GM23338 (cell line): ENCODE measurements at regions not wholly inside any gene's neighbourhood (a gene's known extent, or its start where the extent isn't known, plus 50 kb on each side); places are given as distances from the start of the nearest gene placed in this dataset.

Experiments used
- ATAC-seq: fragments of 200-7000 bp; cut with Tn5 transposase; 3 replicates; pipeline ENCODE4 v1.9.1; 2020
- DNase-seq: peaks from one replicate; pipeline ENCODE4 v3.0.0-alpha.2; 2015; ENCODE audit warnings: low spot score
- H2AFZ ChIP-seq: fragments of 200-600 bp; sonication (generic); 2 replicates; pipeline ENCODE4 v1.8.0; 2016; ENCODE audit warnings: antibody characterized with exemption, mild to moderate bottlenecking, moderate library complexity
- H3F3A ChIP-seq: fragments of 200-600 bp; sonication (generic); replicated peaks from 2 replicates; pipeline ENCODE4 v1.8.0; 2017; ENCODE audit warnings: antibody characterized with exemption, mixed run types, low read depth
- H3K27ac ChIP-seq: fragments of 200-600 bp; sonication (generic); 2 replicates; pipeline ENCODE4 v1.6.1; 2016; ENCODE audit warnings: low read depth
- H3K27me3 ChIP-seq: fragments of 200-600 bp; sonication (generic); 2 replicates; pipeline ENCODE4 v1.8.0; 2016; ENCODE audit warnings: mild to moderate bottlenecking, mixed run types, moderate library complexity; ENCODE audit not compliant: insufficient read depth
- H3K36me3 ChIP-seq: fragments of 200-600 bp; sonication (generic); 2 replicates; pipeline ENCODE4 v1.8.0; 2016; ENCODE audit warnings: mild to moderate bottlenecking; ENCODE audit not compliant: insufficient read depth
- H3K4me1 ChIP-seq: fragments of 200-600 bp; sonication (generic); 2 replicates; pipeline ENCODE4 v1.8.0; 2016; ENCODE audit warnings: mild to moderate bottlenecking, moderate library complexity; ENCODE audit not compliant: insufficient read depth
- H3K4me2 ChIP-seq: fragments of 200-600 bp; sonication (generic); 2 replicates; pipeline ENCODE4 v1.7.1; 2017; ENCODE audit warnings: mixed run types
- H3K4me3 ChIP-seq: fragments of 200-600 bp; sonication (generic); 2 replicates; pipeline ENCODE4 v1.6.1; 2016; ENCODE audit warnings: mixed run types
- H3K79me2 ChIP-seq: fragments of 200-600 bp; sonication (generic); replicated peaks from 2 replicates; pipeline ENCODE4 v1.8.0; 2017; ENCODE audit warnings: mild to moderate bottlenecking; ENCODE audit not compliant: insufficient read depth
- H3K9me2 ChIP-seq: fragments of 200-600 bp; sonication (generic); 2 replicates; pipeline ENCODE4 v1.8.0; 2017; ENCODE audit not compliant: insufficient read depth
- H4K20me1 ChIP-seq: fragments of 200-600 bp; sonication (generic); replicated peaks from 2 replicates; pipeline ENCODE4 v1.8.0; 2017; ENCODE audit warnings: mild to moderate bottlenecking; ENCODE audit not compliant: insufficient read depth
- H3K27ac Mint-ChIP-seq: 2 replicates; pipeline ENCODE4 v1.8.0; 2020; ENCODE audit warnings: inconsistent platforms, mild to moderate bottlenecking, moderate library complexity, mixed read lengths
- H3K27me3 Mint-ChIP-seq: 3 replicates; pipeline ENCODE4 v1.8.0; 2022; ENCODE audit warnings: low read depth, mild to moderate bottlenecking, moderate library complexity, mixed read lengths, inconsistent platforms; ENCODE audit not compliant: insufficient read depth, poor library complexity
- H3K36me3 Mint-ChIP-seq: 3 replicates; pipeline ENCODE4 v1.8.0; 2021; ENCODE audit warnings: low read depth, mild to moderate bottlenecking, inconsistent platforms, moderate library complexity, mixed read lengths
- H3K4me1 Mint-ChIP-seq: 3 replicates; pipeline ENCODE4 v1.8.0; 2020; ENCODE audit warnings: mild to moderate bottlenecking, inconsistent platforms, mixed read lengths
- H3K4me3 Mint-ChIP-seq: 3 replicates; pipeline ENCODE4 v1.8.0; 2021; ENCODE audit warnings: moderate library complexity, mild to moderate bottlenecking, inconsistent platforms, mixed read lengths
- H3K9me3 Mint-ChIP-seq: 3 replicates; pipeline ENCODE4 v1.8.0; 2020; ENCODE audit warnings: moderate library complexity, mild to moderate bottlenecking, inconsistent platforms, mixed read lengths
- EZH2 ChIP-seq: fragments of 200-600 bp; sonication (generic); IDR thresholded peaks from one replicate; pipeline ENCODE4 v1.8.0; 2017; ENCODE audit warnings: antibody characterized with exemption, mild to moderate bottlenecking, low read depth; ENCODE audit not compliant: unreplicated experiment
- EZH2phosphoT487 ChIP-seq: fragments of 200-600 bp; sonication (generic); IDR thresholded peaks from one replicate; pipeline ENCODE4 v1.8.1; 2018; ENCODE audit warnings: antibody characterized with exemption; ENCODE audit not compliant: unreplicated experiment
- JUNB ChIP-seq: IDR thresholded peaks from one replicate; pipeline ENCODE4 v1.6.1; 2016; ENCODE audit warnings: antibody characterized with exemption; ENCODE audit not compliant: unreplicated experiment
- NANOG ChIP-seq: IDR thresholded peaks from 2 replicates; pipeline ENCODE4 v1.6.1; 2016; ENCODE audit warnings: antibody characterized with exemption, borderline replicate concordance
- POLR2AphosphoS5 ChIP-seq: IDR thresholded peaks from 2 replicates; pipeline ENCODE4 v1.6.1; 2016; ENCODE audit warnings: antibody characterized with exemption, low read depth
- STAT1 ChIP-seq: IDR thresholded peaks from one replicate; pipeline ENCODE4 v1.6.1; 2016; ENCODE audit warnings: antibody characterized with exemption; ENCODE audit not compliant: unreplicated experiment
- ZNF114 ChIP-seq: fragments of 250-450 bp; sonication (Bioruptor Pico); IDR thresholded peaks from 2 replicates; pipeline ENCODE4 v1.5.0; 2020; ENCODE audit warnings: mild to moderate bottlenecking, moderate library complexity
- TF ChIP-seq, protein P1 (sequence below), 2 experiments: fragments of 200-600 bp in 1 of 2; sonication (generic) in 1 of 2; conservative IDR thresholded peaks; 2 replicates each; pipeline versions ENCODE4 v1.5.1 to v1.6.1; 2016 to 2017; ENCODE audit warnings: antibody characterized with exemption in 2 of 2, low read depth in 2 of 2, mild to moderate bottlenecking in 2 of 2, moderate library complexity in 1 of 2
- TF ChIP-seq, protein P2 (sequence below): IDR thresholded peaks from 2 replicates; pipeline ENCODE4 v1.6.1; 2016; ENCODE audit warnings: antibody characterized with exemption
- TF ChIP-seq, protein P3 (sequence below): IDR thresholded peaks from one replicate; pipeline ENCODE4 v1.6.1; 2018; ENCODE audit warnings: antibody characterized with exemption; ENCODE audit not compliant: unreplicated experiment

DNA sequence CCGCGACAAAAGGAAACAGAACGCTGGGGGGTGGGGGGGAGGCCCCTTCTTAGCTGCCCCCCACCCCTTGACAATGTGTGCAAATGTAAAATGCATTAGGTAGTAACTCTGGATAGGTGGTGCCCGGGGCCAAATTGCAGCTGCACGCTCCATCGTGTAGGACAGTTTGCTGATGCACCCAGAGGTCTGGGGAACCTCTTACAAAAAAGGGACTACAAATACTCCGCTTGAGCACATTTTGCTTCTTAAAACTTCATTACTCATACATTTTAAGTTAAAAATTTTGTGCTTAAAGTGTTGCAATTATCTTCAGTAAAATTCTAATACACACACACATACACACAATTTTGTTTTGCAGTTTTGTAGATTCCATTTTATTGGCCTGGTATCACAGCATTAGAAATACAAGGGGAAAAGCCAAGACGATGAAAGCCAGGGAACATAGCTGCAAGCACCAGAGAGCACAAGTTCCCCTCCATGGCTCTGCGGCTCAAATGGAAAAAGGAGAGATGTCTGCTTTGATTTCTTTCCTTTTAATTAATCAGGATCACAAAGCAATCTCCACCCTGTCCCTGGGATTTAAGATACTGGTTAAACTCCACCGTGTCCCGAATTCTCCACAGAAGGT lies 582.1 kb downstream of the ZEB2 start:
- TF ChIP-seq POLR2AphosphoS5 (no peak), EZH2 (peak; percentile 33)
- Mint-ChIP-seq H3K4me1 (peaks cover 51% of the 10 kb centered on the region), H3K9me3 (no peaks in the 10 kb centered on the region), H3K27ac (no peak overlapping the region), H3K36me3 (no peaks in the 10 kb centered on the region), H3K27me3 (peaks cover 28% of the 10 kb centered on the region), H3K4me3 (peak overlapping the region; percentile 66)
- peak overlapping the region; percentile 65 for H3K4me3 ChIP-seq
- peak; percentile 48 for DNase-seq
- H3K4me1 ChIP-seq: peaks cover 45% of the 10 kb centered on the region
- no peaks in the 10 kb centered on the region for H3F3A ChIP-seq
- H2AFZ ChIP-seq: peak overlapping the region; percentile 91
- H3K9me2 ChIP-seq: no peaks in the 10 kb centered on the region
- H4K20me1 ChIP-seq: no peaks in the 10 kb centered on the region
- peaks cover 54% of the 10 kb centered on the region for H3K27me3 ChIP-seq
- ATAC-seq: peak; percentile 48
- peak overlapping the region; percentile 88 for H3K4me2 ChIP-seq
- H3K27ac ChIP-seq: no peak overlapping the region
- H3K36me3 ChIP-seq: no peaks in the 10 kb centered on the region
- no peaks in the 10 kb centered on the region for H3K79me2 ChIP-seq

DNA sequence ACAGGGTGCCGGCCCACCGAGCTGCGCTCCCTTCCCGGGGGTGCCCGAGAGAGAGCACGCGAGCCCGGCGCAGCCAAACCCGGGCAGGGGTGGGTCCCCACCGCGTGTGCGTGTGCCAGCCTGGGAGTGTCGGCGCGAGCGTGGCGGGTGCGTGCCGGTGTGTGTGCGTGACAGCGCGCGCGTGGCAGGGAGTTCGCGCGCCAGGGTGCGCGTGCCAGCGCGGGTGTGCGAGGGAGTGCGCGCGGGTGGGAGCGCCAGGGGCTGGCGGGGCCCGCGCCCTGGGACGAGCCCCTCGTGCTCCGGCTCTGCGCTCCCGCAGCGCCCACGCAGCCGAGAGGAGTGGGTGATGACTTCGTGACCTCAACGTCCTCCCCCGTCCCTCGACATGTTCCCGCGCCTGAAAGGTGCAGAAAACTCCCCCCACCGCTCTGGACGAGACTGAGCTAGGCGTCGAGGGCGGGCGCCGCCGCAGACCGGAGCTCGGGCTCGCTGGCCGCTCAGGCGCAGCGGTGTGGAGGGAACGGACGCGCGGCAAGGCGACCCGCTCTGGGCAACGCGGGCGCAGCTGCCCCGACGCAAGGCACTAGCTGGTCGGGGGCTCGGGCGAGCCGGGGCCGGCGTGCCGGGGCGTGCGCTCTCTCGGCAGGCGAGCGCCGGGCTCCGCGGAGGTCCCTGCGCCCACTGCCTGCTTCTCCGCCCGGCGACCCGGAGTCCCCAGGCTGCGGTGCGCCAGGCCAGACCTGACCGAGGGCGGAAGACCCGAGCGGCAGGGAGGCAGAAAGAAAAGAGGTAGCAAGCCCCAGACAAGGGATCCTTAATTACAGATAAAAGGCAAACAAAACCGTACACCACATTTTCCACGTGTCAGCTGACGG lies 582.8 kb downstream of the ZEB2 start:
- Histone ChIP-seq H3K4me2 (peak overlapping the region; percentile 88), H3K36me3 (no peaks in the 10 kb centered on the region), H3F3A (no peaks in the 10 kb centered on the region), H3K4me3 (peak overlapping the region; percentile 65), H3K4me1 (peaks cover 45% of the 10 kb centered on the region), H3K27me3 (peaks cover 54% of the 10 kb centered on the region), H3K27ac (no peak overlapping the region), H2AFZ (peak overlapping the region; percentile 91), H4K20me1 (no peaks in the 10 kb centered on the region), H3K79me2 (no peaks in the 10 kb centered on the region), H3K9me2 (no peaks in the 10 kb centered on the region)
- ATAC-seq (peak; percentile 90), DNase-seq (peak; percentile 81)
- TF ChIP-seq JUNB (no peak), ZNF114 (CRISPR knock-in tag) (no peak), NANOG (no peak), EZH2 (no peak), EZH2phosphoT487 (no peak), POLR2AphosphoS5 (no peak), STAT1 (no peak)
- TF ChIP-seq, protein P1, sequence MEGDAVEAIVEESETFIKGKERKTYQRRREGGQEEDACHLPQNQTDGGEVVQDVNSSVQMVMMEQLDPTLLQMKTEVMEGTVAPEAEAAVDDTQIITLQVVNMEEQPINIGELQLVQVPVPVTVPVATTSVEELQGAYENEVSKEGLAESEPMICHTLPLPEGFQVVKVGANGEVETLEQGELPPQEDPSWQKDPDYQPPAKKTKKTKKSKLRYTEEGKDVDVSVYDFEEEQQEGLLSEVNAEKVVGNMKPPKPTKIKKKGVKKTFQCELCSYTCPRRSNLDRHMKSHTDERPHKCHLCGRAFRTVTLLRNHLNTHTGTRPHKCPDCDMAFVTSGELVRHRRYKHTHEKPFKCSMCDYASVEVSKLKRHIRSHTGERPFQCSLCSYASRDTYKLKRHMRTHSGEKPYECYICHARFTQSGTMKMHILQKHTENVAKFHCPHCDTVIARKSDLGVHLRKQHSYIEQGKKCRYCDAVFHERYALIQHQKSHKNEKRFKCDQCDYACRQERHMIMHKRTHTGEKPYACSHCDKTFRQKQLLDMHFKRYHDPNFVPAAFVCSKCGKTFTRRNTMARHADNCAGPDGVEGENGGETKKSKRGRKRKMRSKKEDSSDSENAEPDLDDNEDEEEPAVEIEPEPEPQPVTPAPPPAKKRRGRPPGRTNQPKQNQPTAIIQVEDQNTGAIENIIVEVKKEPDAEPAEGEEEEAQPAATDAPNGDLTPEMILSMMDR (conservative IDR thresholded peaks at IDR 0.05; ENCODE audit: low read depth in 2 of 2): no peak
- TF ChIP-seq, protein P2, sequence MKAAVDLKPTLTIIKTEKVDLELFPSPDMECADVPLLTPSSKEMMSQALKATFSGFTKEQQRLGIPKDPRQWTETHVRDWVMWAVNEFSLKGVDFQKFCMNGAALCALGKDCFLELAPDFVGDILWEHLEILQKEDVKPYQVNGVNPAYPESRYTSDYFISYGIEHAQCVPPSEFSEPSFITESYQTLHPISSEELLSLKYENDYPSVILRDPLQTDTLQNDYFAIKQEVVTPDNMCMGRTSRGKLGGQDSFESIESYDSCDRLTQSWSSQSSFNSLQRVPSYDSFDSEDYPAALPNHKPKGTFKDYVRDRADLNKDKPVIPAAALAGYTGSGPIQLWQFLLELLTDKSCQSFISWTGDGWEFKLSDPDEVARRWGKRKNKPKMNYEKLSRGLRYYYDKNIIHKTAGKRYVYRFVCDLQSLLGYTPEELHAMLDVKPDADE: no peak
- TF ChIP-seq, protein P3, sequence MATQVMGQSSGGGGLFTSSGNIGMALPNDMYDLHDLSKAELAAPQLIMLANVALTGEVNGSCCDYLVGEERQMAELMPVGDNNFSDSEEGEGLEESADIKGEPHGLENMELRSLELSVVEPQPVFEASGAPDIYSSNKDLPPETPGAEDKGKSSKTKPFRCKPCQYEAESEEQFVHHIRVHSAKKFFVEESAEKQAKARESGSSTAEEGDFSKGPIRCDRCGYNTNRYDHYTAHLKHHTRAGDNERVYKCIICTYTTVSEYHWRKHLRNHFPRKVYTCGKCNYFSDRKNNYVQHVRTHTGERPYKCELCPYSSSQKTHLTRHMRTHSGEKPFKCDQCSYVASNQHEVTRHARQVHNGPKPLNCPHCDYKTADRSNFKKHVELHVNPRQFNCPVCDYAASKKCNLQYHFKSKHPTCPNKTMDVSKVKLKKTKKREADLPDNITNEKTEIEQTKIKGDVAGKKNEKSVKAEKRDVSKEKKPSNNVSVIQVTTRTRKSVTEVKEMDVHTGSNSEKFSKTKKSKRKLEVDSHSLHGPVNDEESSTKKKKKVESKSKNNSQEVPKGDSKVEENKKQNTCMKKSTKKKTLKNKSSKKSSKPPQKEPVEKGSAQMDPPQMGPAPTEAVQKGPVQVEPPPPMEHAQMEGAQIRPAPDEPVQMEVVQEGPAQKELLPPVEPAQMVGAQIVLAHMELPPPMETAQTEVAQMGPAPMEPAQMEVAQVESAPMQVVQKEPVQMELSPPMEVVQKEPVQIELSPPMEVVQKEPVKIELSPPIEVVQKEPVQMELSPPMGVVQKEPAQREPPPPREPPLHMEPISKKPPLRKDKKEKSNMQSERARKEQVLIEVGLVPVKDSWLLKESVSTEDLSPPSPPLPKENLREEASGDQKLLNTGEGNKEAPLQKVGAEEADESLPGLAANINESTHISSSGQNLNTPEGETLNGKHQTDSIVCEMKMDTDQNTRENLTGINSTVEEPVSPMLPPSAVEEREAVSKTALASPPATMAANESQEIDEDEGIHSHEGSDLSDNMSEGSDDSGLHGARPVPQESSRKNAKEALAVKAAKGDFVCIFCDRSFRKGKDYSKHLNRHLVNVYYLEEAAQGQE: no peak
- Mint-ChIP-seq H3K4me1 (peaks cover 46% of the 10 kb centered on the region), H3K4me3 (peak overlapping the region; percentile 67), H3K27me3 (peaks cover 28% of the 10 kb centered on the region), H3K27ac (no peak overlapping the region), H3K36me3 (no peaks in the 10 kb centered on the region), H3K9me3 (no peaks in the 10 kb centered on the region)
